PC-3 (cell line): ENCODE measurements at regions not wholly inside any gene's neighbourhood (a gene's known extent, or its start where the extent isn't known, plus 50 kb on each side); places are given as distances from the start of the nearest gene placed in this dataset.

Experiments
- ATAC-seq: fragments of 200-7000 bp; cut with Tn5 transposase; 2 replicates; pipeline ENCODE4 v1.9.1; 2020; ENCODE audit warnings: mild to moderate bottlenecking, moderate library complexity
- BruUV-seq: library from RNA; stranded (reverse); fragments of 400-500 nt; replicated peaks from 2 replicates; lab custom pipeline; 2021; lab: Mats Ljungman, UMichigan
- CTCF ChIA-PET: fragments of 300-600 bp; sonication (Branson Sonifier 250); formaldehyde crosslinking; loops from one replicate; lab custom pipeline; 2022; ENCODE audit warnings: antibody characterized with exemption; lab: Charles Lee
- POLR2A ChIA-PET: fragments of 300-600 bp; sonication (Branson Sonifier 250); formaldehyde crosslinking; loops from one replicate; lab custom pipeline; 2022; ENCODE audit warnings: antibody characterized with exemption; ENCODE audit not compliant: unreplicated experiment; lab: Charles Lee
- DNase-seq: peaks from one replicate; pipeline ENCODE4 v3.0.0-alpha.2; 2015
- H2AFZ ChIP-seq: fragments of 300-600 bp; sonication (generic); 2 replicates; pipeline ENCODE4 v1.6.0; 2016; ENCODE audit warnings: antibody characterized with exemption, low read length
- H3F3A ChIP-seq: fragments of 300-600 bp; sonication (generic); one replicate; pipeline ENCODE4 v1.6.0; 2017; ENCODE audit warnings: antibody characterized with exemption, low read length, control low read depth, mild to moderate bottlenecking; ENCODE audit not compliant: unreplicated experiment
- H3K27ac ChIP-seq: fragments of 300-600 bp; sonication (generic); 2 replicates; pipeline ENCODE4 v1.5.1; 2016; ENCODE audit warnings: mild to moderate bottlenecking, low read length
- H3K27me3 ChIP-seq: fragments of 300-600 bp; sonication (generic); 2 replicates; pipeline ENCODE4 v1.6.1; 2016; ENCODE audit warnings: low read length, mixed read lengths
- H3K36me3 ChIP-seq: fragments of 300-600 bp; sonication (generic); 2 replicates; pipeline ENCODE4 v1.6.1; 2016; ENCODE audit warnings: low read depth, mixed run types, low read length, mixed read lengths
- H3K4me1 ChIP-seq: fragments of 300-600 bp; sonication (generic); 2 replicates; pipeline ENCODE4 v1.5.1; 2016; ENCODE audit warnings: low read length; ENCODE audit not compliant: insufficient read depth
- H3K4me2 ChIP-seq: fragments of 300-600 bp; sonication (generic); 2 replicates; pipeline ENCODE4 v1.6.0; 2016; ENCODE audit warnings: low read length
- H3K4me3 ChIP-seq: fragments of 300-600 bp; sonication (generic); 2 replicates; pipeline ENCODE4 v1.5.1; 2016; ENCODE audit warnings: mild to moderate bottlenecking, low read length, mixed read lengths
- H3K79me2 ChIP-seq: fragments of 300-600 bp; sonication (generic); 2 replicates; pipeline ENCODE4 v1.6.1; 2017; ENCODE audit warnings: low read length, mixed read lengths
- H3K9ac ChIP-seq: fragments of 300-600 bp; sonication (generic); 2 replicates; pipeline ENCODE4 v1.6.0; 2016; ENCODE audit warnings: mild to moderate bottlenecking, low read length
- H3K9me2 ChIP-seq: fragments of 300-600 bp; sonication (generic); replicated peaks from 2 replicates; pipeline ENCODE4 v1.6.1; 2016; ENCODE audit warnings: mixed run types, low read length, mixed read lengths
- H3K9me3 ChIP-seq: fragments of 300-600 bp; sonication (generic); 2 replicates; pipeline ENCODE4 v1.6.1; 2016; ENCODE audit warnings: low read length, mixed read lengths
- H4K20me1 ChIP-seq: fragments of 300-600 bp; sonication (generic); 2 replicates; pipeline ENCODE4 v1.6.1; 2016; ENCODE audit warnings: low read length, mixed read lengths
- EZH2 ChIP-seq: fragments of 300-600 bp; sonication (generic); IDR thresholded peaks from one replicate; pipeline ENCODE4 v1.6.1; 2017; ENCODE audit warnings: antibody characterized with exemption, mild to moderate bottlenecking, low read length; ENCODE audit not compliant: unreplicated experiment
- EZH2phosphoT487 ChIP-seq: fragments of 300-600 bp; sonication (generic); IDR thresholded peaks from 2 replicates; pipeline ENCODE4 v1.6.1; 2018; ENCODE audit warnings: mild to moderate bottlenecking, antibody characterized with exemption, low read length, borderline replicate concordance
- intact Hi-C: fragments of 100-400 bp; cut with micrococcal nuclease; formaldehyde crosslinking; loops from 2 replicates; pipeline ENCODE4 v1.9.0; 2023
- TF ChIP-seq, protein P1 (sequence below): fragments of 300-600 bp; sonication (generic); conservative IDR thresholded peaks from 2 replicates; pipeline ENCODE4 v1.5.1; 2017; ENCODE audit warnings: antibody characterized with exemption, low read depth, mild to moderate bottlenecking, low read length

- Histone ChIP-seq H3K27ac (no peak overlapping the region), H3K4me1 (no peaks in the 10 kb centered on the region), H3K4me3 (no peak overlapping the region), H3K79me2 (no peaks in the 10 kb centered on the region), H3K9ac (no peak overlapping the region), H4K20me1 (no peaks in the 10 kb centered on the region), H3K9me2 (no peaks in the 10 kb centered on the region), H2AFZ (no peak overlapping the region), H3K9me3 (no peaks in the 10 kb centered on the region), H3K4me2 (no peak overlapping the region), H3K27me3 (no peaks in the 10 kb centered on the region), H3F3A (no peaks in the 10 kb centered on the region), H3K36me3 (no peaks in the 10 kb centered on the region)
- ChIA-PET CTCF (no interaction called here), POLR2A (no interaction called here)
- no TSS peak for BruUV-seq
- no peak for ATAC-seq
- DNase-seq, result peak; percentile 52
- TF ChIP-seq EZH2 (no peak), EZH2phosphoT487 (no peak)
- TF ChIP-seq, protein P1, sequence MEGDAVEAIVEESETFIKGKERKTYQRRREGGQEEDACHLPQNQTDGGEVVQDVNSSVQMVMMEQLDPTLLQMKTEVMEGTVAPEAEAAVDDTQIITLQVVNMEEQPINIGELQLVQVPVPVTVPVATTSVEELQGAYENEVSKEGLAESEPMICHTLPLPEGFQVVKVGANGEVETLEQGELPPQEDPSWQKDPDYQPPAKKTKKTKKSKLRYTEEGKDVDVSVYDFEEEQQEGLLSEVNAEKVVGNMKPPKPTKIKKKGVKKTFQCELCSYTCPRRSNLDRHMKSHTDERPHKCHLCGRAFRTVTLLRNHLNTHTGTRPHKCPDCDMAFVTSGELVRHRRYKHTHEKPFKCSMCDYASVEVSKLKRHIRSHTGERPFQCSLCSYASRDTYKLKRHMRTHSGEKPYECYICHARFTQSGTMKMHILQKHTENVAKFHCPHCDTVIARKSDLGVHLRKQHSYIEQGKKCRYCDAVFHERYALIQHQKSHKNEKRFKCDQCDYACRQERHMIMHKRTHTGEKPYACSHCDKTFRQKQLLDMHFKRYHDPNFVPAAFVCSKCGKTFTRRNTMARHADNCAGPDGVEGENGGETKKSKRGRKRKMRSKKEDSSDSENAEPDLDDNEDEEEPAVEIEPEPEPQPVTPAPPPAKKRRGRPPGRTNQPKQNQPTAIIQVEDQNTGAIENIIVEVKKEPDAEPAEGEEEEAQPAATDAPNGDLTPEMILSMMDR, result no peak
- intact Hi-C loops, result no loop called here
Observed at GRCh38 chr3:168981396-168981795, 682.1 kb downstream of the MECOM start.

- intact Hi-C loops, result no loop called here
- Histone ChIP-seq H3K36me3 (no peaks in the 10 kb centered on the region), H3F3A (no peaks in the 10 kb centered on the region), H3K4me2 (no peak overlapping the region), H3K79me2 (no peaks in the 10 kb centered on the region), H3K9ac (no peak overlapping the region), H3K4me1 (no peaks in the 10 kb centered on the region), H4K20me1 (no peaks in the 10 kb centered on the region), H3K27me3 (no peaks in the 10 kb centered on the region), H3K4me3 (no peak overlapping the region), H3K9me3 (no peaks in the 10 kb centered on the region), H3K27ac (no peak overlapping the region), H2AFZ (no peak overlapping the region), H3K9me2 (no peaks in the 10 kb centered on the region)
- POLR2A ChIA-PET, result interaction anchor here (0.5 kb wide), 1 partner anchor 64 kb away, joined by 3 read pairs; no protein-coding TSS in a partner anchor
- BruUV-seq, result no TSS peak
- ATAC-seq (no peak), DNase-seq (no peak)
- TF ChIP-seq, protein P1, result no peak
- TF ChIP-seq EZH2phosphoT487 (no peak), EZH2 (no peak)
- CTCF ChIA-PET, result interaction anchor here (0.7 kb wide), 1 partner anchor 167 kb away, joined by 3 read pairs; no protein-coding TSS in a partner anchor
Observed at GRCh38 chr3:168977716-168978374, 685.7 kb downstream of the MECOM start.

DNA sequence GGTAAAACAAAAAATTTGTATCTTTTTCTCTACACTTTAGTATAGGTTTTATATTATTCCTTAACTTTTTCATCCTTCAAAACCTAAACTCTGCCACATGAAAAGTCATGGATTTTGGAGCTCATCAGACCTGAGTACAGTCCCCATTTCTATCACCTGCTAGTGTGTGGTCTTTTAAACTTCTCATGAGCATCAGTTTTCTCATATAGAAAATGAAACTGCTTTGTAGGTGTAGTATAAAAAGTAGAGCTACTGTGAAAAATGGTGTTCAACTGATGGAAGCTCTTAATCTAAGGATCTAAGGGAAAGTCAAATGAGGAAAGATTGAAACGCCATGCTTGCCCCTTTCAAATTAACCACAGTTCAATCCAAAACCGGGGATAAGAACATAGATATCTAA, 686.5 kb downstream of the MECOM start:
- Histone ChIP-seq H3K4me3 (no peak overlapping the region), H3F3A (no peaks in the 10 kb centered on the region), H2AFZ (no peak overlapping the region), H3K27me3 (no peaks in the 10 kb centered on the region), H3K9ac (no peak overlapping the region), H3K4me2 (no peak overlapping the region), H3K9me3 (no peaks in the 10 kb centered on the region), H3K9me2 (no peaks in the 10 kb centered on the region), H3K36me3 (no peaks in the 10 kb centered on the region), H4K20me1 (no peaks in the 10 kb centered on the region), H3K79me2 (no peaks in the 10 kb centered on the region), H3K27ac (no peak overlapping the region), H3K4me1 (no peaks in the 10 kb centered on the region)
- DNase-seq (no peak), ATAC-seq (no peak)
- ChIA-PET POLR2A (no interaction called here), CTCF (no interaction called here)
- no peak for TF ChIP-seq EZH2phosphoT487
- TF ChIP-seq, protein P1, result no peak
- TF ChIP-seq EZH2, result no peak
- no TSS peak for BruUV-seq
- intact Hi-C loops, result no loop called here
